ENCODE measurements at regions not wholly inside any gene's neighbourhood (a gene's known extent, or its start where the extent isn't known, plus 50 kb on each side); places are given as distances from the start of the nearest gene placed in this dataset.

DNA sequence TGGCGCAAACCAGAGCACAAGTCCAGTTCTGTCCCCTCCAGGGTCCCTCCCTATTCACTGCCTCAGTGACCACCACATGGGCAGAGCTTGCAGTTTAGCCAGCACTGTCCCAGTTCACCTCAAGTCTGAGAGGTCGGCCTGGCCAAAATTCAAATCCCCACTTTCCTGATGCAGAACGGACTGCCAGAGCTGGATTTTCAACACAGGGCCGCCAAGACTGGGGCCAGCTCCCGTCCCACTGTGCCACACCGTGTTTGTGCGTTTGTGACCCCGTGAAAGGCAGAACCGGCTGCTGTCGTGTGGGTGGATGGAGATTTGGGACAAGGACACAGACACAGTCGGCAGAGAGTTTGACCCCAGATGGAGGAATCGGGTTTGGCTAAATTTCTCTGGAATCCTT, 176.7 kb downstream of the URI1 start:
- no peak for TF ChIP-seq JUND (IDR thresholded peaks at IDR 0.05)
- no peak for TF ChIP-seq EGR1 (IDR thresholded peaks at IDR 0.05; ENCODE audit: low read depth in 2 of 2)
- TF ChIP-seq, protein P1, sequence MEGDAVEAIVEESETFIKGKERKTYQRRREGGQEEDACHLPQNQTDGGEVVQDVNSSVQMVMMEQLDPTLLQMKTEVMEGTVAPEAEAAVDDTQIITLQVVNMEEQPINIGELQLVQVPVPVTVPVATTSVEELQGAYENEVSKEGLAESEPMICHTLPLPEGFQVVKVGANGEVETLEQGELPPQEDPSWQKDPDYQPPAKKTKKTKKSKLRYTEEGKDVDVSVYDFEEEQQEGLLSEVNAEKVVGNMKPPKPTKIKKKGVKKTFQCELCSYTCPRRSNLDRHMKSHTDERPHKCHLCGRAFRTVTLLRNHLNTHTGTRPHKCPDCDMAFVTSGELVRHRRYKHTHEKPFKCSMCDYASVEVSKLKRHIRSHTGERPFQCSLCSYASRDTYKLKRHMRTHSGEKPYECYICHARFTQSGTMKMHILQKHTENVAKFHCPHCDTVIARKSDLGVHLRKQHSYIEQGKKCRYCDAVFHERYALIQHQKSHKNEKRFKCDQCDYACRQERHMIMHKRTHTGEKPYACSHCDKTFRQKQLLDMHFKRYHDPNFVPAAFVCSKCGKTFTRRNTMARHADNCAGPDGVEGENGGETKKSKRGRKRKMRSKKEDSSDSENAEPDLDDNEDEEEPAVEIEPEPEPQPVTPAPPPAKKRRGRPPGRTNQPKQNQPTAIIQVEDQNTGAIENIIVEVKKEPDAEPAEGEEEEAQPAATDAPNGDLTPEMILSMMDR (IDR thresholded peaks at IDR 0.05; ENCODE audit: low read depth, low read length, missing input control), result no peak
- no peak for TF ChIP-seq NR2F2 (IDR thresholded peaks at IDR 0.05)
- TF ChIP-seq REST (IDR thresholded peaks at IDR 0.05), result no peak
- no peak for TF ChIP-seq GABPA (IDR thresholded peaks at IDR 0.05 in 1 of 2, conservative IDR thresholded peaks at IDR 0.05 in 1 of 2)

Measured in liver (tissue), 3 donors.